ENCODE measurements at regions not wholly inside any gene's neighbourhood (a gene's known extent, or its start where the extent isn't known, plus 50 kb on each side); places are given as distances from the start of the nearest gene placed in this dataset.

DNA sequence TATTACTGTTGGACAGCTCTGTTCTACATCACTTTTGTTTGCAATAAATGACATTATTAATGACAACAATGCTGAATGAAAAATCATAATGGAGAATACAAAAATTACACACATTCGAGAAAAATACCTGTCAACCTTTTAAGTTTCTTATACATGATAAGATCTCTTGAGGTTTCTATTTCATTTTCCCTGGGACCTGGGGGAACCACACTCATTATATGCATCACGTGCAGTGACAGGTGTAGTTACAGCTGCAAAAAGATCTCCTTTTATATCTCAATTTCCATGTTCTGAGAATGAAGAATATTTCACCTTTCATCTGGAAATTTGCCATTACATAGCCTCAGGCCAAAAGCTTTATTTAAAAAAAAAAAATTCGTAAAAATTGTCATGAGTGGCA is 1347.0 kb upstream of the AGA start:
- Histone ChIP-seq H3K27ac (ENCODE audit: low read length) (no peak overlapping the region), H3K4me3 (ENCODE audit: low read length) (no peak overlapping the region), H3K4me1 (ENCODE audit: control insufficient read depth, insufficient read depth, low read length) (no peaks in the 10 kb centered on the region), H3K9me3 (ENCODE audit: control insufficient read depth, low read length) (no peaks in the 10 kb centered on the region), H3K27me3 (ENCODE audit: control insufficient read depth, insufficient read depth) (no peaks in the 10 kb centered on the region)
- WGBS: 71% methylated on average over 3 of the region's 3 CpGs
- intact Hi-C loops (cut with DNase I): no loop called here
- ATAC-seq: no peak
- no peak for DNase-seq

DNA sequence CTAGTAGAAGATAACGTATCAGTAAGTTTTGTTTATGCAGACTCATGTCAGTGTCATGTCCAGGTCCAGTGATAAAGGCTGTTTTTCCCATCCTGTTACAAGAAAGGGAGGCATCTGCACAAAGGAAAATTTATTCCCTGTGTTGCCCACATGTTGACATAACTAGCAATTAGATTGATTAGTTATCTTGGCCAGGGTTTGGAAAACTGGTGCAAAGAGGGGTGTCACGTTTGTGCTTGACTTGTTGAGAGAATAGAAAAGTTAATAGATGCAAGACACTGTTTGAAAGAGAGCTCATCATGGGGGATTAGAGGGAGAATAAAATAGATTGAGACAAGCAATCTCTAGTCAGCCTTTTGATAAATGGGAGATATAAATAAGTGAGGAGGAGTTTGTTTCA is 1357.0 kb upstream of the AGA start:
- WGBS: 32% methylated on average over 2 of the region's 2 CpGs
- H3K4me3 ChIP-seq (ENCODE audit: low read length): no peak overlapping the region
- no peaks in the 10 kb centered on the region for H3K27me3 ChIP-seq (ENCODE audit: control insufficient read depth, insufficient read depth)
- DNase-seq (no peak), ATAC-seq (no peak)
- intact Hi-C loops (cut with DNase I): no loop called here
- H3K4me1 ChIP-seq (ENCODE audit: control insufficient read depth, insufficient read depth, low read length): no peaks in the 10 kb centered on the region
- H3K27ac ChIP-seq (ENCODE audit: low read length): no peak overlapping the region
- no peaks in the 10 kb centered on the region for H3K9me3 ChIP-seq (ENCODE audit: control insufficient read depth, low read length)

GRCh38 chr4:178808106-178808505 is 1365.9 kb upstream of the AGA start:
- intact Hi-C loops (cut with DNase I): no loop called here
- Histone ChIP-seq H3K27ac (ENCODE audit: low read length) (no peak overlapping the region), H3K4me3 (ENCODE audit: low read length) (no peak overlapping the region), H3K27me3 (ENCODE audit: control insufficient read depth, insufficient read depth) (no peaks in the 10 kb centered on the region), H3K9me3 (ENCODE audit: control insufficient read depth, low read length) (no peaks in the 10 kb centered on the region), H3K4me1 (ENCODE audit: control insufficient read depth, insufficient read depth, low read length) (no peaks in the 10 kb centered on the region)
- ATAC-seq: no peak
- no peak for DNase-seq
- WGBS: 44% methylated on average over 1 of the region's 1 CpG

DNA sequence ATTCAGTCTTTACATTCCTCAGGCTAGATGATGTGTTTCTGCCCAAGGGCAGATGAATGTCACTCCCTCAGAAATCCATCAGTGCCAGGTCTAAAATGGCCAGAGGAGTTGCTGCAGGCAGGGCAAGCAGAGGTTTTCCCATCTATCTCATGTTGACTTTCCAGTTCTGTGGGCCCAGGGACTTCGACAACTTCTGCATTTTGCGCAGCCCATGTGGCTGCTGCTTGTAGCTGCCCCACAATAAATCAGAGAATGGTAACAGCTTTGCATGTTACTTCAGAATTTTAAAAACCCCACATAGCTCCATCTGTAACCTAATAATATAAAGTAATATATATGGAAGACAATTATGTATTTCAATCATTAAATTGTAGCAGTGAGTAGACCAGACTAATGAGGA is 1367.7 kb upstream of the AGA start:
- Histone ChIP-seq H3K4me3 (ENCODE audit: low read length) (no peak overlapping the region), H3K4me1 (ENCODE audit: control insufficient read depth, insufficient read depth, low read length) (no peaks in the 10 kb centered on the region), H3K9me3 (ENCODE audit: control insufficient read depth, low read length) (no peaks in the 10 kb centered on the region), H3K27ac (ENCODE audit: low read length) (no peak overlapping the region), H3K27me3 (ENCODE audit: control insufficient read depth, insufficient read depth) (no peaks in the 10 kb centered on the region)
- intact Hi-C loops (cut with DNase I): no loop called here
- 77% methylated on average over 2 of the region's 2 CpGs for WGBS
- DNase-seq (no peak), ATAC-seq (no peak)

- Histone ChIP-seq H3K4me3 (ENCODE audit: low read length) (no peak overlapping the region), H3K27me3 (ENCODE audit: control insufficient read depth, insufficient read depth) (no peaks in the 10 kb centered on the region), H3K4me1 (ENCODE audit: control insufficient read depth, insufficient read depth, low read length) (no peaks in the 10 kb centered on the region), H3K27ac (ENCODE audit: low read length) (no peak overlapping the region), H3K9me3 (ENCODE audit: control insufficient read depth, low read length) (no peaks in the 10 kb centered on the region)
- 41% methylated on average over 2 of the region's 2 CpGs for WGBS
- DNase-seq (no peak), ATAC-seq (no peak)
- intact Hi-C loops (cut with DNase I): no loop called here
Measured at GRCh38 chr4:178811356-178811755, 1369.1 kb upstream of the AGA start.

DNA sequence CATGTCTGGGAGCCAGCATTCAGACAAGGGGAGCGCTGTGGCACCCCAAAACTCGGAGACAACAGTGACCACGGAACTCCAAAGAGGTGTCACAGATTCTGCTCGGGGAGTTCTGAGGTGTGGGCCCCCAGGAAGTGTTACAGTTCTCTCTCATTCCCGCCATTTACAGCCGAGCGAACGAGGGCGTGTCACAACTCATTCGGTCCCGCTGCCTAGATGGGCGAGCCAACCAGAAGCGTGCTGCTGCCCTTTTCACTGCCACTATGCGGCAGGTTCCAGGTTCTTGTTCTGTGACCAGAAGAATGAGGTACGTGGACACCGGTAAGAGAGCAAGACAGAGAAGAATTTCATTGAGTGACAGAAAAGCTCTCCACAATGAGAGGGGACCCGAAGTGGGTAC is 1370.6 kb upstream of the AGA start:
- Histone ChIP-seq H3K27ac (ENCODE audit: low read length) (no peak overlapping the region), H3K4me3 (ENCODE audit: low read length) (no peak overlapping the region), H3K4me1 (ENCODE audit: control insufficient read depth, insufficient read depth, low read length) (no peaks in the 10 kb centered on the region), H3K27me3 (ENCODE audit: control insufficient read depth, insufficient read depth) (no peaks in the 10 kb centered on the region), H3K9me3 (ENCODE audit: control insufficient read depth, low read length) (no peaks in the 10 kb centered on the region)
- ATAC-seq (no peak), DNase-seq (peak in 1 of 3 donors; percentile 38)
- 89% methylated on average over 17 of the region's 17 CpGs for WGBS
- intact Hi-C loops (cut with DNase I): no loop called here

GRCh38 chr4:178814908-178815307 is 1372.7 kb upstream of the AGA start:
- no peak for ATAC-seq
- intact Hi-C loops (cut with DNase I): no loop called here
- no peak for DNase-seq
- H3K27me3 ChIP-seq (ENCODE audit: control insufficient read depth, insufficient read depth): no peaks in the 10 kb centered on the region
- no peaks in the 10 kb centered on the region for H3K9me3 ChIP-seq (ENCODE audit: control insufficient read depth, low read length)
- no peak overlapping the region for H3K4me3 ChIP-seq (ENCODE audit: low read length)
- no peak overlapping the region for H3K27ac ChIP-seq (ENCODE audit: low read length)
- 91% methylated on average over 2 of the region's 2 CpGs for WGBS
- no peaks in the 10 kb centered on the region for H3K4me1 ChIP-seq (ENCODE audit: control insufficient read depth, insufficient read depth, low read length)

DNA sequence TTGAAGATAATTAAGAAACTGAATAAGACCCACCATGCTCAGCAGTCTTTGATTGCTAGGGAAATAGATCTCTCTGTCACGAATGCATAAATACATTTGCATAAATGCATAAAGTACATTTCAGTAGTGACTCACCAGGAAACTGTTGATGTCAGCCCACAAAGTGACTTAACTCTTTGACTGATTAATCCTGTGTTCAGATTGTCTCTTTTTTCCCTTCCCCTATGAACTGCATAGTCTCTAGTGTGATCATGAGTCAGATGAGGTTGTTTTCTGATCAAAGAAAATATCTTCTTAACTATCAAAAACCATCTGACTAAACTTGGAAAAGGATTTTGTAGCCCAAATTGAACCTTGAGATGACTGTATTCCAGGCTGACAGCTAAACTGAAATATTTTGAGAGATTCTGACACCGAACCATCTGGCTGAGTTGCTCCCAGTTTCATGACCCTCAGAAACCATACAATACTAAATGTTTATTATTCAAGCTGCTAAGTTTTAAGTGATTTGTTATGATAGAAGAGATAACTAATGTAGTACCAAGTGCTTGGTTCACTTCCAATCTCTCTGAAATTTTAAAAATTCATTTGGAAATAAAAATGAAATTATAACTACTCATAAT is 1381.5 kb upstream of the AGA start:
- Histone ChIP-seq H3K9me3 (ENCODE audit: control insufficient read depth, low read length) (no peaks in the 10 kb centered on the region), H3K27me3 (ENCODE audit: control insufficient read depth, insufficient read depth) (no peaks in the 10 kb centered on the region), H3K27ac (ENCODE audit: low read length) (no peak overlapping the region), H3K4me1 (ENCODE audit: control insufficient read depth, insufficient read depth, low read length) (no peaks in the 10 kb centered on the region), H3K4me3 (ENCODE audit: low read length) (no peak overlapping the region)
- DNase-seq: no peak
- no peak for ATAC-seq
- 70% methylated on average over 2 of the region's 2 CpGs for WGBS
- intact Hi-C loops (cut with DNase I): no loop called here

DNA sequence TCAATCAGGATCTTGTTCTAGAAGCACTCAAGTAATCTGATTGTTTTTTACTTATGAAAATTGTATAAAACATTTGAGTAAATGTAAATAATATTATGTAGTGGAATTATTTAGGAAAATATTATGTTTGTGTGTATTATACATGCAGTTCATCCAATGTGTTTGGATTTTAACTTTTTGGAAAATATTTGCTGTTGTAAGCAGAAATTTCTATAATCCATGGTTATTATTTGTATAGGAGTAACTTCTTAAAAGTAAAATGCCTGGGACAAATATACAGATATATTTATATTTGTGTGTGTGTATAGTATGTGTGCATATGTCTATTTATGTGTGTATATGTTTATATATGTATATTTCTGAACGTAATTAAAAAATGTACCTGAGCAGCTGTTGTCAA is 1394.6 kb upstream of the AGA start:
- H3K27ac ChIP-seq (ENCODE audit: low read length): no peak overlapping the region
- WGBS: 76% methylated on average over 1 of the region's 1 CpG
- intact Hi-C loops (cut with DNase I): no loop called here
- H3K9me3 ChIP-seq (ENCODE audit: control insufficient read depth, low read length): no peaks in the 10 kb centered on the region
- DNase-seq (no peak), ATAC-seq (no peak)
- H3K4me3 ChIP-seq (ENCODE audit: low read length): no peak overlapping the region
- no peaks in the 10 kb centered on the region for H3K27me3 ChIP-seq (ENCODE audit: control insufficient read depth, insufficient read depth)
- H3K4me1 ChIP-seq (ENCODE audit: control insufficient read depth, insufficient read depth, low read length): no peaks in the 10 kb centered on the region

GRCh38 chr4:178838776-178839175 is 1396.5 kb upstream of the AGA start:
- WGBS: 82% methylated on average over 2 of the region's 2 CpGs
- Histone ChIP-seq H3K27ac (ENCODE audit: low read length) (no peak overlapping the region), H3K27me3 (ENCODE audit: control insufficient read depth, insufficient read depth) (no peaks in the 10 kb centered on the region), H3K4me1 (ENCODE audit: control insufficient read depth, insufficient read depth, low read length) (no peaks in the 10 kb centered on the region), H3K9me3 (ENCODE audit: control insufficient read depth, low read length) (no peaks in the 10 kb centered on the region), H3K4me3 (ENCODE audit: low read length) (no peak overlapping the region)
- peak in 1 of 3 donors; percentile 9 for DNase-seq
- intact Hi-C loops (cut with DNase I): no loop called here
- no peak for ATAC-seq

DNA sequence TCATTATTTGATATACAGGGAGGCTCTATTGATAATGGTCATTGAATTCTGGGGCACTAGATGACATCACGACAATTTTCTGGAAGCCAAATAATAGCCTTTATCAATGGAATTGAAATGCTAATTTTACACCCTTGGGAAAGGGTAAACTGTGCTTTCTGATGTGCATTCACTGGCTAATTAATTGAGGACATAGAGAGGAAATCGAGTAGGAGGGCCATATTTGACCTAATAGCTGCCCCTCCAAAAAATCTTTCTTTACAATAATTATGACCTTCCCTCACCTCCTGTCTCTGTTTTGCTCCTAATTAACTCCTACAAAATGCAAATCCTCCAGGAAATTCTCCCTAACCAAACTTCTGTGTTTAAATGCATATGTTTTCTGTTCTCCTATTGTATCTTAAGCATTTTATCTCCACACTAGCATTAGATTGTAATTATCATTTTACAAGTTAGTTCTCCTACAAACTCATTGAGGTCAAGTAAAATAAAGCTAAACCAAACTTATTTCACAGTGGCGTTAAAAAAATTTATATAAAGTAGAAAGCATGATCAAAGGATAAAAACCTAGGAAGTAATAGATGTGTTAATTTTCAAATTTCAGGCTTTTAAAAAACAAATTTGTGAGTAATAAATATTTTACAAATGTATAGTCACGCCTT is 1414.0 kb upstream of the AGA start:
- H3K9me3 ChIP-seq (ENCODE audit: control insufficient read depth, low read length): no peaks in the 10 kb centered on the region
- intact Hi-C loops (cut with DNase I): no loop called here
- H3K4me1 ChIP-seq (ENCODE audit: control insufficient read depth, insufficient read depth, low read length): no peaks in the 10 kb centered on the region
- ATAC-seq: no peak
- no peak overlapping the region for H3K27ac ChIP-seq (ENCODE audit: low read length)
- no peak overlapping the region for H3K4me3 ChIP-seq (ENCODE audit: low read length)
- WGBS: 55% methylated on average over 4 of the region's 4 CpGs
- no peak for DNase-seq
- no peaks in the 10 kb centered on the region for H3K27me3 ChIP-seq (ENCODE audit: control insufficient read depth, insufficient read depth)

DNA sequence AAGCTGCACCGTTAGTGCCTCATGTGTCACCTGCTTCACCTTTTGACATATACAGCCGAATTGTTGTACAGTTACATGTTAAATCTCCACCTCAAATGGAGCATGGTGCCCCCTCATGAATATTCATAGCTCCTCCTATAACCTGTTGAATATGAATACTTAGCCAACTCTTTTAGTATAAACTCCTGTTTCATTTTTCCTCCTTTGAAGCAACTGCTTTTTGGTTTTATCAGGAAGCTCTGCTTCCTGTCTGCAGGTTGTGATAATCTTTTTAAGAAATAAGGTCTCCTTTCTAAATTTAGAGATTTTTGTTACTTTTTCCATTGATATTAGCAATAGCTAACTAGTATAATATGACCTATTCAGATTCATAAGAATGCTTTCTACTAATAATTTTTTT is 1429.2 kb upstream of the AGA start:
- intact Hi-C loops (cut with DNase I): no loop called here
- DNase-seq (no peak), ATAC-seq (no peak)
- Histone ChIP-seq H3K4me3 (ENCODE audit: low read length) (no peak overlapping the region), H3K27ac (ENCODE audit: low read length) (no peak overlapping the region), H3K9me3 (ENCODE audit: control insufficient read depth, low read length) (no peaks in the 10 kb centered on the region), H3K4me1 (ENCODE audit: control insufficient read depth, insufficient read depth, low read length) (no peaks in the 10 kb centered on the region), H3K27me3 (ENCODE audit: control insufficient read depth, insufficient read depth) (no peaks in the 10 kb centered on the region)
- WGBS: 56% methylated on average over 2 of the region's 2 CpGs
